ENCODE measurements at regions not wholly inside any gene's neighbourhood (a gene's known extent, or its start where the extent isn't known, plus 50 kb on each side); places are given as distances from the start of the nearest gene placed in this dataset.
"Not testable (repeated sequence)": the region's sequence is repeated elsewhere in the genome, so short reads cannot be mapped to it uniquely, and the experiment has no call there.

DNA sequence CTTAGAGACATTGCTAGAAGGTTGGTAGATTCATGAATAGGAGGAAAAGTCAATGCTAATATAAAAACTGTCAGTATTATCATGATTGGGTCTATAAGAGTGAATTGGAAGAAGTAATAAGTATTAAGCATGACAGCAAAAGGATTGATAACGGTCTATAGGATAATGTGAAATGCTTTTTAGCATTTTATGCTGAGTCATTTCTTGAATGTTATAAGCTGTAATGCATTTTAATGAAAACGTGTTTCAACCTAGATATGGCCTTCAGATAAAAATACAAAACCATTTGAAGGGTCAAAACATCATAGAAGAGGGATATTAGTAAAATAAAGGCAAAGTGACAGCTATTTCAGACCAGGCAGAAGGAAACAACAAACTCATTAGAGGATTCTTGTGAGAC, 353.5 kb downstream of the SH2D1A start:
- no peak for DNase-seq

DNA sequence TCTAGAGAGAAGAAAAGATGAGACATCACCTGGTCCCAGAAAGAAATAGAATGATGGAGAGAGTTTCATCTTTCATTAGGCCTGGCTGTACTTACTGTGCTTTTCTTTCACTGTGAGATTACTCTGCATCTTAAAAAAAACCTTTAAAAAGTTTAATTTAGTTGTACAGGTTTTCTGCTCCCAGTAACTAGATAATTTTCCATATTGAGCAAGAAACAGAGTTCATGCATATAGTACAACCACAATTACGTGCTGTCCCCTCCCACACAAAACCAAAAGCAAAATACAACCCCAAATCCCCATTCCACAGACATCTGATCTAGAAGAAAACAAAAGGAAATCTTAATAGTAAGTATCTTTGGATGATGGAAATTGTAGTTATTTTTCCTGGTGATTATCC, 371.2 kb downstream of the SH2D1A start:
- no peak for DNase-seq

- no peak for DNase-seq
Observed at GRCh38 chrX:124719060-124719459, 372.7 kb downstream of the SH2D1A start.

- no peak for DNase-seq
Observed at GRCh38 chrX:124720532-124720931, 374.2 kb downstream of the SH2D1A start.

DNA sequence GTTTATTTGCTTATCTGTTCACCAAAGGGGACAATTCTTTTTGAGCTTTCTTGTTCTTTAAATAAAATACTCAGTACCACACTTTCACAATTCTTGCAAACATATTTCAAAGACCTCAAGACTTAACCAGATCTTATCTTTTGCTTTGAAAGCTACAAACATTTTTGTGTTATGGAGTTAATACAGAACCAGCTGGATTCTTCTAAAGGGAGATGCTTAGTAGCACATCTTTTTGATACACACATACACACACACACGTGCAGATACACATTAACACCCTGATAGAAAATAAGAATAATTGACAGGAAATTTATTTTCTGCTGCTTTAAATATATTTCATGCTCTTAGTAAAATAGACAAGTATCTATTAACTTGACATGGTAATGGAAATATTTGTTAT, 379.1 kb downstream of the SH2D1A start:
- no peak for DNase-seq

GRCh38 chrX:124726292-124726691, 379.9 kb downstream of the SH2D1A start:
- no peak for DNase-seq

GRCh38 chrX:124726881-124727280, 380.5 kb downstream of the SH2D1A start:
- DNase-seq = no peak

- peak in 4 of 58 donors; percentile 0 to 1 (median 0) for DNase-seq
Observed at GRCh38 chrX:124736553-124737270, 390.3 kb downstream of the SH2D1A start.

DNA sequence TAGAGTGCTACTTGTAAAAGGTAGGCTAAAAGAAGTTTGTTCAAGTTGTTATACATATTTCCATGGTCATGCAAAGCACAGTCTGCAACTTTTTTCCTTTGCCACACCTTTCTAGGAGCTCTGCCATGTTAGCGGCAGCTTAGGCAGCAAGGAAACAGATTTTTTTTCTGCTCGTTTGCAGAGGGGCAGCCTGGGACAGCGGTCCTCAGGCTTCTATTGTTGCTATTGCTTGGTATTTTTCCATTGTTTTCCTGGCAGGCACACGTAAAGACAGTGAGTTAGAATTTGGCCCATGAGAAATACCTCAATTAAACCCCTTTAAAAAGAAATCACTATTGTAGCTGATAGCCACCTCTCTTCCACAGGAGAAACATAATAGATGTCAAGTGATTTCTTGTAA, 391.4 kb downstream of the SH2D1A start:
- no peak for DNase-seq

DNA sequence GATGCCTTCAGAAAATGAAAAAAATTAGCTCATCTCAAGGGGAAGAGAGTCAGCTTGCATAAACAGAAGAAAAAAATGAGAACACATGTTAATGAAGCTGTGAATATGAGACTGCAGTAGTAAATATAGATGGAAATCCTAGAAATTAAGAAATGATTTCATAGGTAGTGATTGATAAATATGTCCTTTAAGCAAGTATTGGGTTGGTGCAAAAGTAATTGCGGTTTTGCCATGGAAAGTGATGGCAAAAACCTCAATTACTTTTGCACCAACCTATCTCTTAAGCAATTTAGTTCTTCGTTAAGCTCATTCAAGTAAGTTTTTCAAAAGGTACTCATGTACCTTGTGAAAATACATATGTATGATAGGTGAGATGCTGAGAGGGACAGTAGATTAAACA, 400.9 kb downstream of the SH2D1A start:
- no peak for DNase-seq

DNA sequence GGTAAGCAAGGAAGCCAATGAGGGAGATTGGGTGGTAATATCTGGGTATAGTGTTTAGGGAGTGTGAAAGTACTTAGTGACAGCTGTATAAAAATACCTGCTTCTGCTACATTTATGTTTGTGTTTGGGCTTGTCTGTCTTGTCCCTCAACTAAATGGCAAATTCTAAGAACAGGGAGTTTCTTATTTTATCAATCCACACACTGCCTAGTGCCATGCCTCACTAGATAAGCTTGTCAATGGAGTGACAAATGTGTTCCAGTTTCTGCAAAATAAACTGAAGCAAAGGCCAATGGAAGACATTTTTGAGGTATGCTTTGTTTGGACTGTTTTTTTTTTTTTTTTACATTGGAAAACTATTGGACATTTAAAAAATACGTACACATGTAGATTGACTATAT, 418.0 kb downstream of the SH2D1A start:
- DNase-seq = no peak

DNA sequence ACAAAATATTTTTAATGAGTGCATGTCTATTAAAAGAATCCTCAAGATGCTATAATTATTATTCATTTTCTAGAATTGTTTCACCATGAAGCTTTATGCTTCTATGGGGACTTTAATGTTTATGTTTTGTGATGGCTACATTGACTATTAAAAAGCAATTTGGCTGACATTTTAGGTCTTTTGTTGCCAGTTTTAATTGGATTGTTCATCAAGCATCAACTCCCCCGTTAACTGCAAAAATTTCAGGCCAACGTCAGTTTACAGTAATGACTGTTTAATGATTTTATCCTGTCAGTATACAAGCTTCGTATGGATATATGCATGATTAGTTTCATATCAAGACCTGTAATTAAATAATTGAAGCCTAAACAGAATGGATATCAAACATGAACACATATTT, 422.8 kb downstream of the SH2D1A start:
- DNase-seq = no peak

GRCh38 chrX:124771292-124771691, 424.9 kb downstream of the SH2D1A start:
- DNase-seq = no peak

DNA sequence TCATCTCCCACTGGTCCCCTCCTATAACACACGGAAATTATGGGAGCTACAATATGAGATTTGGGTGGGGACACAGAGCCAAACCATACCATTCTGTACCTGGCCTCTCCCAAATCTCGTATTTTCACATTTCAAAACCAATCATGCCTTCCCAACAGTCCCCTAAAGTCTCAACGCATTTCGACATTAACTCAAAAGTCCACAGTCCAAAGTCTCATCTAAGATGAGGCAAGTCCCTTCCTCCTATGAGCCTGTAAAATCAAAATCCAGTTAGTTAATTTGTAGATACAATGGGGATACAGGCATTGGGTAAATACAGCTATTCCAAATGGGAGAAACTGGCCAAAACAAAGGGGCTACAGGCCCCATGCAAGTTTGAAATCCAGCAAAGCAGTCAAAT, 441.9 kb downstream of the SH2D1A start:
- not testable (repeated sequence) for DNase-seq

- DNase-seq = not testable (repeated sequence)
Observed at GRCh38 chrX:124789874-124790273, 443.5 kb downstream of the SH2D1A start.

DNA sequence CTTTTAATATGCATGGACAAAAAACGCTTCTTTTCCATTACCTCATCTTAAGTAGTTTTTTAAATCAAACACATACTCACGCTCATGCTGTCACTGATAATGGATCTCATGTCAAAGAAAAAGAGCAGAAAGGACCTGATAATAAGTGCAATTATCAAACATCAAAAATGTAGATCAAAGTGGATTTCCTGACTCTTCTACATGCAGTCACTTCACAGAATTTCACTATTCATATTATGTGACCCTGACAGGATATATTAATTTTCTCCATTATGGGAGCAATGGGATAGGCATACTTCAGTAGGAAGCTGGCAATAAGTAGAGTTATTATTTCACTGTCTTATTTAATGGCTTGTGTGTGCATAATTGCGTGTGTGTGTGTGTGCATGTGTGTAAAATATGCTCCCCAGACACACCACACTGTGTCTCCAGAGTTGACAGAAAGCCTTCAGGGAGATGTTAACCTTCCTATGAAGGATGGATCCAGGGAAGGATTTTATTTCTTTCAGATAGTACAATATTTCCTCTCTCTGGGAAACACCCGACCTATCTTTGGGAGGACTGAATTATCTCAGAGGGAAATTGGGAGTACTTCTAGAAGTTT, 445.2 kb downstream of the SH2D1A start:
- no peak for DNase-seq

DNA sequence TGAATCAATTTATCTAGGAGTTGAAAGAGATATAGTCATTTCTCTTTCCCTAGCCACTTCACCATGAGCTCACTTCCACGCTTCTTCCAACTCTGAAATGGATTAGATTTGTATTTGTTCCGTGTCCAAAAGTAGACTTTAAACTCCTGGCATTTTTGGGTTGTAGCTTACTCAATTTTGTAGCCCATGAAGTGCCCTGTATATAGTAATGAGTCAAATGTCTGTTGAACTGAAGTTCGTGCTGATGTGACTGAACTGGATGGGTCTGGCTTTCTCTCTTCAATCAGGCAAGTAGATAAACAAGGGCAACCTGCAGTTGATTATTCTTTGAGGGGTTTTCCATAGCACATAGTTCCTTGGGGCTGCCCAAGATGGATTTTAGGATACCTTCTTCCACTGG, 450.6 kb downstream of the SH2D1A start:
- DNase-seq = no peak

DNA sequence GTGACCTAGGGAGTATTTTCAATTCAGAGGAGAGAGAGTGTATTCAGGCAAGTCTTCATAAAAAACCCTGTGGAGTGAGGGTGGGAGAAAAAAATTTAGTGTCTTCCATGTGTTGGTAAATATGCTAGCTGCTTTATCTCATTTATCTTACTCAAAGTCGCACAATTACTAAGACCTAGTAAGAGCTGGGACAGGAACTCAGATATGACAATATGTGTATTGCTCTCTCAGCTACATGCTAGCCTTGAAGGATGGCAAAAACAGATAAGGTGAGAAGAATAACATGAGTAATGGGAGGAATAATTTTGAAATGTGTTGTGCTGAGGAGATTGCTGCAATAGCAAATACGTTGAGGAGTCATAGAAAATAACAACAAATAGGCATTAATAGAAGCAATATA, 458.6 kb downstream of the SH2D1A start:
- DNase-seq = no peak

- no peak for DNase-seq
Observed at GRCh38 chrX:124805486-124805885, 459.1 kb downstream of the SH2D1A start.

DNA sequence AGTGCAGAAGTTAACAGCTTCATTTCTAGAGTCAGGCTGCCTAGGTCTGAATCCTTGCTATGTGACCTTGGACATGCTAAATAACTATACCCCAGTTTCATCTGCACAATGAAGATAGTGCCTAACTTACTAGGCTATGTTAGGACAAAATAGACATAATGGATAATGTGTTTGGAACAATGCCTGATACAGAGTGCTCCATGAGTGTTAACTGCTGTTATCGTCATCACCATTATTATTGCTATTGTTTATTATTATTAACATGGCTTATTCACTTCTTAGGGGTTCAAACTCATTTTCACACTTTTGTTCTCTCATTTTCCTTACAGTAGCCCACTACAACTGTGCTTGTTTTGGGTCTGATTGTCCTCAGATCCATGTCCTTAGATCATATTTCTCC, 467.7 kb downstream of the SH2D1A start:
- no peak for DNase-seq

GRCh38 chrX:124818033-124818432, 471.7 kb downstream of the SH2D1A start:
- DNase-seq = no peak

DNA sequence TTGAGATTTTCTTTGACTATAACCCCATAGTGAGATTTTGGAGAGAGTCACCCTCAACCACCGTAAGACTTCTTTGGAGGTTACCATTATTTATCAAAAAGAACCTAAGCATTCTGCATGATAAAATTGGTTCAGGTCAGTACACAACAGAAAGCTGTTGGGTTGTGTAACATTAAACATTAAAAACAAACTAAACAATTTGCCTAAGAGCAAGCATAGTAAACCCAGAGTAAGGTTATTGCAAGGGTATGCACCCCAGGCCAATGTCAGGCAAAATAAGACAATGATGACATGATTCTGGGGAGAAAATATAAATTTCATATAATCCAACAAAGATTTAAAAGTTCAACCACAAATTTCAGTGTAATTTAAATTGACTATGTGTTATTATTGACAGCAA, 472.4 kb downstream of the SH2D1A start:
- no peak for DNase-seq

GRCh38 chrX:124820738-124821137, 474.4 kb downstream of the SH2D1A start:
- DNase-seq = no peak

Measured in anterior cingulate cortex (tissue), 58 donors.